ENCODE measurements at regions not wholly inside any gene's neighbourhood (a gene's known extent, or its start where the extent isn't known, plus 50 kb on each side); places are given as distances from the start of the nearest gene placed in this dataset.

DNA sequence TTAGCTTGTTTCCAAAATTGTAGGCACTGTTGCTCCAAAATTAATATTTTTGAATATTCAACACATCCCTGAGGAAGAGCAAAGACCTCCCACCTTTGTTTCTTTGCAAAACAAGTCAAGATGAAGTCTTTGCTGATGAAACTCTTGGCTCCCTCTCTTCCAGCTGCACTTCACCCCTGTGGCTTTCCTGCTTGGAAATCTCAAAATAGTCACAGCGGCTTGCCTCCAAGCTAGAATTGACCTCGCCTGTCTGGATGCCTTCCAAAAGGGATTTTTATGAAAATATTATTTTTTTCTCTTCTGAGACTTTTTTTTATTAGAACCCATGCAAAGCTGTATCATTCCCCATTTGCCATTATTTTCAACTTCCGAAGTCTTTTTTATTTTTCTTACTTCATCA lies 71.1 kb upstream of the MROH9 start:
- H3K27ac Mint-ChIP-seq, result no peak overlapping the region
- H3K9me3 ChIP-seq (ENCODE audit: low read depth), result no peaks in the 10 kb centered on the region
- H3K27me3 ChIP-seq, result no peaks in the 10 kb centered on the region
- no peak for DNase-seq (ENCODE audit: low spot score)
- no peaks in the 10 kb centered on the region for H3K9me3 Mint-ChIP-seq
- no peak overlapping the region for H3K9ac ChIP-seq
- no peaks in the 10 kb centered on the region for H3K36me3 Mint-ChIP-seq
- H3K4me1 ChIP-seq, result no peaks in the 10 kb centered on the region
- no peaks in the 10 kb centered on the region for H3K79me2 ChIP-seq (ENCODE audit: low read depth)
- no peak overlapping the region for H3K4me3 ChIP-seq
- no peaks in the 10 kb centered on the region for H3K36me3 ChIP-seq
- H3F3A ChIP-seq (ENCODE audit: low read depth), result no peaks in the 10 kb centered on the region
- no peak overlapping the region for H3K4me2 ChIP-seq
- no peak overlapping the region for H2AFZ ChIP-seq (replicated peaks)
- no peaks in the 10 kb centered on the region for H3K27me3 Mint-ChIP-seq (ENCODE audit: insufficient read depth, low read depth)
- no peak for TF ChIP-seq EZH2phosphoT487 (IDR thresholded peaks at IDR 0.05)
- no peaks in the 10 kb centered on the region for H4K20me1 ChIP-seq (ENCODE audit: low read depth)
- peaks cover 2% of the 10 kb centered on the region for H3K4me1 Mint-ChIP-seq
- no peak overlapping the region for H3K27ac ChIP-seq
- H3K4me3 Mint-ChIP-seq, result no peak overlapping the region

DNA sequence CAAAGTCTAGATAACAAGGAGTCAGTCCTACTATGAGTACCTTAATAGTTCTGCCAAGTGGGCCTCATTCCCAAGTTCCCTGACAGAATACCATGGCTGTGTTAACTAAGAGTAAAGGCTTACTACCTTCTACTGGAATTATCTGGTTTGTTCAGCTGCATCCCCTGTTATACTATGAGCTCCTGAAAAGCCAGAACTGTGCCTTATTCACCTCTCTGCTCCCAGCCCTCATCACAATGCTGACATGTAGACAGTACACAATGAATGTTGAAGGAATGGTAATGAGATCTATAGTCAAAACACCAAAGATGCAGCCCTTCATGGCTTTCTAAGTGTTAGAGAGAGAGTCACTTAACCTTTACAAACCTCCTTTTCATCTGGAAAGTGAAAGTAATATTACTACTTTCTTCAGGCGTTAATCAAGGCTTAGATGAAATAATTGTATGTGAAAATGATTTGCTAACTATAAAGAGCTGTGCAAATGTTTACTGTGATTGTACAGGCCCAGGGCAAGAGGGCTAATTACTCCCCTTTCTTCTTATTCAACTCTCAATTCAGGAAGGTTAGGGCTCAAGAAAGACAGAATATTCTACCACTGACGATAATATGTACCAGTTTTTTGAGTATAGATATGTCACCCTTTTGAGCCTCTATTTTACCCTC lies 70.3 kb upstream of the MROH9 start:
- Histone ChIP-seq H3K4me1 (no peaks in the 10 kb centered on the region), H3K4me3 (no peak overlapping the region), H3K27me3 (no peaks in the 10 kb centered on the region), H2AFZ (replicated peaks) (no peak overlapping the region), H3F3A (ENCODE audit: low read depth) (no peaks in the 10 kb centered on the region), H3K27ac (no peak overlapping the region), H4K20me1 (ENCODE audit: low read depth) (no peaks in the 10 kb centered on the region), H3K4me2 (no peak overlapping the region), H3K9me3 (ENCODE audit: low read depth) (no peaks in the 10 kb centered on the region), H3K36me3 (no peaks in the 10 kb centered on the region), H3K79me2 (ENCODE audit: low read depth) (no peaks in the 10 kb centered on the region), H3K9ac (no peak overlapping the region)
- Mint-ChIP-seq H3K9me3 (no peaks in the 10 kb centered on the region), H3K4me3 (no peak overlapping the region), H3K4me1 (peaks cover 2% of the 10 kb centered on the region), H3K27me3 (ENCODE audit: insufficient read depth, low read depth) (no peaks in the 10 kb centered on the region), H3K36me3 (no peaks in the 10 kb centered on the region), H3K27ac (no peak overlapping the region)
- DNase-seq (ENCODE audit: low spot score), result no peak
- TF ChIP-seq EZH2phosphoT487 (IDR thresholded peaks at IDR 0.05) (no peak), EZH2 (IDR thresholded peaks at IDR 0.05) (no peak)
- TF ChIP-seq, protein P1, sequence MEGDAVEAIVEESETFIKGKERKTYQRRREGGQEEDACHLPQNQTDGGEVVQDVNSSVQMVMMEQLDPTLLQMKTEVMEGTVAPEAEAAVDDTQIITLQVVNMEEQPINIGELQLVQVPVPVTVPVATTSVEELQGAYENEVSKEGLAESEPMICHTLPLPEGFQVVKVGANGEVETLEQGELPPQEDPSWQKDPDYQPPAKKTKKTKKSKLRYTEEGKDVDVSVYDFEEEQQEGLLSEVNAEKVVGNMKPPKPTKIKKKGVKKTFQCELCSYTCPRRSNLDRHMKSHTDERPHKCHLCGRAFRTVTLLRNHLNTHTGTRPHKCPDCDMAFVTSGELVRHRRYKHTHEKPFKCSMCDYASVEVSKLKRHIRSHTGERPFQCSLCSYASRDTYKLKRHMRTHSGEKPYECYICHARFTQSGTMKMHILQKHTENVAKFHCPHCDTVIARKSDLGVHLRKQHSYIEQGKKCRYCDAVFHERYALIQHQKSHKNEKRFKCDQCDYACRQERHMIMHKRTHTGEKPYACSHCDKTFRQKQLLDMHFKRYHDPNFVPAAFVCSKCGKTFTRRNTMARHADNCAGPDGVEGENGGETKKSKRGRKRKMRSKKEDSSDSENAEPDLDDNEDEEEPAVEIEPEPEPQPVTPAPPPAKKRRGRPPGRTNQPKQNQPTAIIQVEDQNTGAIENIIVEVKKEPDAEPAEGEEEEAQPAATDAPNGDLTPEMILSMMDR (IDR thresholded peaks at IDR 0.05), result no peak

DNA sequence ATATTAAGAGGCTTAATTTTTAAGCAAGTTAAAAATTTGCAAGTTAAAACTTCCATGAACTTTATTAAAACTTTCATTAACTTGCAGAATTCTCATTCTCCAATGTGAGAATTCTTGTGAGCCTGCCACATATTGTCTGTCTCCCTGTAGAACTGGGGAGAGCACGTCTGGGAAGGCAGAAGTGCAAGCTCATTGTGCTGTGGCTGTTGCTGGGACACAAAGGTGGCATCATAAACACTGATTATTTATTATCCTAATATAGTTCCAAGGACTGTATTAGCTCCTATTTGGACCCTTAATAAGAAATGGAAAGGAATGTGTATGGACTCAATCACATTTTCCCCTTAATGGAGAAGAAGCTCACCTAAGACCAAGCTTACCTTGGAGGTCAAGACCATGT lies 68.7 kb upstream of the MROH9 start:
- peaks cover 2% of the 10 kb centered on the region for H3K4me1 Mint-ChIP-seq
- no peak overlapping the region for H3K9ac ChIP-seq
- H3K27me3 Mint-ChIP-seq (ENCODE audit: insufficient read depth, low read depth), result no peaks in the 10 kb centered on the region
- H3K27me3 ChIP-seq, result no peaks in the 10 kb centered on the region
- no peaks in the 10 kb centered on the region for H3K36me3 ChIP-seq
- H2AFZ ChIP-seq (replicated peaks), result no peak overlapping the region
- H3K36me3 Mint-ChIP-seq, result no peaks in the 10 kb centered on the region
- DNase-seq (ENCODE audit: low spot score), result no peak
- H3K4me1 ChIP-seq, result no peaks in the 10 kb centered on the region
- no peak for TF ChIP-seq EZH2 (IDR thresholded peaks at IDR 0.05)
- TF ChIP-seq EZH2phosphoT487 (IDR thresholded peaks at IDR 0.05), result no peak
- TF ChIP-seq, protein P1 (IDR thresholded peaks at IDR 0.05), result no peak
- no peaks in the 10 kb centered on the region for H3F3A ChIP-seq (ENCODE audit: low read depth)
- H3K4me3 ChIP-seq, result no peak overlapping the region
- no peaks in the 10 kb centered on the region for H3K9me3 ChIP-seq (ENCODE audit: low read depth)
- H3K4me2 ChIP-seq, result no peak overlapping the region
- H3K79me2 ChIP-seq (ENCODE audit: low read depth), result no peaks in the 10 kb centered on the region
- no peak overlapping the region for H3K27ac Mint-ChIP-seq
- H4K20me1 ChIP-seq (ENCODE audit: low read depth), result no peaks in the 10 kb centered on the region
- H3K27ac ChIP-seq, result no peak overlapping the region
- no peaks in the 10 kb centered on the region for H3K9me3 Mint-ChIP-seq
- no peak overlapping the region for H3K4me3 Mint-ChIP-seq

DNA sequence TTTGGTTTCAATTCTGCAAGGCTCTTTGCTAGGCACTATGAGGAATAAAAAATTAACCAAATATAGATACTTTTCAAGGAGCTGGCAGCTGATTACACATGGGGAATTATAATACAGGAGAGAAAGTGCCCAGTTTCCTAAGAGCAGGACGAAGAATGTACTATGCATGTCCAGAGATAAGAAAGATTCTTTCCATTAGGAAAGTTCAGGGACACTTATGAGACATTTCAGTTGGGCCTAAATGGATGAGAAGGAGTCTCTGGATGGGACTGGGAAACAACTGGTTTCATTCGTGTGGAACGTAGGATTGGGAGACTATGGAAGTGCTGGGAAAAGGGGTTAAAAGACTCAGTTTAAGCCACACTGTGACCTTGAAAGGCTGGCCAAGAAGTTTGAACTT lies 63.5 kb upstream of the MROH9 start:
- Mint-ChIP-seq H3K4me1 (peaks cover 12% of the 10 kb centered on the region), H3K36me3 (no peaks in the 10 kb centered on the region), H3K27ac (no peak overlapping the region), H3K4me3 (no peak overlapping the region), H3K9me3 (no peaks in the 10 kb centered on the region), H3K27me3 (ENCODE audit: insufficient read depth, low read depth) (no peaks in the 10 kb centered on the region)
- Histone ChIP-seq H3K9ac (no peak overlapping the region), H3K79me2 (ENCODE audit: low read depth) (no peaks in the 10 kb centered on the region), H3K27me3 (peaks cover 12% of the 10 kb centered on the region), H3K36me3 (no peaks in the 10 kb centered on the region), H2AFZ (replicated peaks) (no peak overlapping the region), H3K4me2 (no peak overlapping the region), H3F3A (ENCODE audit: low read depth) (no peaks in the 10 kb centered on the region), H4K20me1 (ENCODE audit: low read depth) (no peaks in the 10 kb centered on the region), H3K4me3 (no peak overlapping the region), H3K4me1 (peaks cover 14% of the 10 kb centered on the region), H3K27ac (no peak overlapping the region), H3K9me3 (ENCODE audit: low read depth) (no peaks in the 10 kb centered on the region)
- no peak for DNase-seq (ENCODE audit: low spot score)
- no peak for TF ChIP-seq EZH2phosphoT487 (IDR thresholded peaks at IDR 0.05)
- TF ChIP-seq EZH2 (IDR thresholded peaks at IDR 0.05), result no peak
- TF ChIP-seq, protein P1 (IDR thresholded peaks at IDR 0.05), result no peak
